ENCODE measurements at regions not wholly inside any gene's neighbourhood (a gene's known extent, or its start where the extent isn't known, plus 50 kb on each side); places are given as distances from the start of the nearest gene placed in this dataset.

DNA sequence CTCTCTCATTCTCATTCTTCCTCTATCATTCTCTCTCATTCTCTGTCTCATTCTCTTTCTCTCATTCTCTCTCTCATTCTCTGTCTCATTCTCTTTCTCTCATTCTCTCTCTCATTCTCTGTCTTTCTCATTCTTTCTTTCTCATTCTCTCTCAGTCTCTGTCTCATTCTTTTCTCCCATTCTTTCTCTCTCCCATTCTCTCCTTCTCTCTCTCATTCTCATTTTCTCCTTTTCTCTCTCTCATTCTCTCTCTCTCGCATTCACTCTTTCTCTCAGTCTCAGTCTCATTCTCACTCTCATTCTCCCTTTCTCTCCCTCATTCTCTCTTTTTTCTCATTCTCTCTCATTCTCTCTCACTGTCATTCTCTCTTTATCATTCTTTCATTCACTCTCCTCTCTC, 152.0 kb upstream of the UQCRFS1 start:
- TF ChIP-seq, protein P1, sequence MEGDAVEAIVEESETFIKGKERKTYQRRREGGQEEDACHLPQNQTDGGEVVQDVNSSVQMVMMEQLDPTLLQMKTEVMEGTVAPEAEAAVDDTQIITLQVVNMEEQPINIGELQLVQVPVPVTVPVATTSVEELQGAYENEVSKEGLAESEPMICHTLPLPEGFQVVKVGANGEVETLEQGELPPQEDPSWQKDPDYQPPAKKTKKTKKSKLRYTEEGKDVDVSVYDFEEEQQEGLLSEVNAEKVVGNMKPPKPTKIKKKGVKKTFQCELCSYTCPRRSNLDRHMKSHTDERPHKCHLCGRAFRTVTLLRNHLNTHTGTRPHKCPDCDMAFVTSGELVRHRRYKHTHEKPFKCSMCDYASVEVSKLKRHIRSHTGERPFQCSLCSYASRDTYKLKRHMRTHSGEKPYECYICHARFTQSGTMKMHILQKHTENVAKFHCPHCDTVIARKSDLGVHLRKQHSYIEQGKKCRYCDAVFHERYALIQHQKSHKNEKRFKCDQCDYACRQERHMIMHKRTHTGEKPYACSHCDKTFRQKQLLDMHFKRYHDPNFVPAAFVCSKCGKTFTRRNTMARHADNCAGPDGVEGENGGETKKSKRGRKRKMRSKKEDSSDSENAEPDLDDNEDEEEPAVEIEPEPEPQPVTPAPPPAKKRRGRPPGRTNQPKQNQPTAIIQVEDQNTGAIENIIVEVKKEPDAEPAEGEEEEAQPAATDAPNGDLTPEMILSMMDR (IDR thresholded peaks at IDR 0.05; ENCODE audit: insufficient read depth, low read length), result no peak
- TF ChIP-seq POLR2AphosphoS5 (IDR thresholded peaks at IDR 0.05; ENCODE audit: low read depth) (no peak), SPI1 (IDR thresholded peaks at IDR 0.05; ENCODE audit: borderline replicate concordance, low read depth) (no peak), GABPA (IDR thresholded peaks at IDR 0.05; ENCODE audit: low read depth) (no peak)
- TF ChIP-seq, protein P2, sequence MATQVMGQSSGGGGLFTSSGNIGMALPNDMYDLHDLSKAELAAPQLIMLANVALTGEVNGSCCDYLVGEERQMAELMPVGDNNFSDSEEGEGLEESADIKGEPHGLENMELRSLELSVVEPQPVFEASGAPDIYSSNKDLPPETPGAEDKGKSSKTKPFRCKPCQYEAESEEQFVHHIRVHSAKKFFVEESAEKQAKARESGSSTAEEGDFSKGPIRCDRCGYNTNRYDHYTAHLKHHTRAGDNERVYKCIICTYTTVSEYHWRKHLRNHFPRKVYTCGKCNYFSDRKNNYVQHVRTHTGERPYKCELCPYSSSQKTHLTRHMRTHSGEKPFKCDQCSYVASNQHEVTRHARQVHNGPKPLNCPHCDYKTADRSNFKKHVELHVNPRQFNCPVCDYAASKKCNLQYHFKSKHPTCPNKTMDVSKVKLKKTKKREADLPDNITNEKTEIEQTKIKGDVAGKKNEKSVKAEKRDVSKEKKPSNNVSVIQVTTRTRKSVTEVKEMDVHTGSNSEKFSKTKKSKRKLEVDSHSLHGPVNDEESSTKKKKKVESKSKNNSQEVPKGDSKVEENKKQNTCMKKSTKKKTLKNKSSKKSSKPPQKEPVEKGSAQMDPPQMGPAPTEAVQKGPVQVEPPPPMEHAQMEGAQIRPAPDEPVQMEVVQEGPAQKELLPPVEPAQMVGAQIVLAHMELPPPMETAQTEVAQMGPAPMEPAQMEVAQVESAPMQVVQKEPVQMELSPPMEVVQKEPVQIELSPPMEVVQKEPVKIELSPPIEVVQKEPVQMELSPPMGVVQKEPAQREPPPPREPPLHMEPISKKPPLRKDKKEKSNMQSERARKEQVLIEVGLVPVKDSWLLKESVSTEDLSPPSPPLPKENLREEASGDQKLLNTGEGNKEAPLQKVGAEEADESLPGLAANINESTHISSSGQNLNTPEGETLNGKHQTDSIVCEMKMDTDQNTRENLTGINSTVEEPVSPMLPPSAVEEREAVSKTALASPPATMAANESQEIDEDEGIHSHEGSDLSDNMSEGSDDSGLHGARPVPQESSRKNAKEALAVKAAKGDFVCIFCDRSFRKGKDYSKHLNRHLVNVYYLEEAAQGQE (IDR thresholded peaks at IDR 0.05; ENCODE audit: insufficient replicate concordance, low read depth), result no peak

All from HL-60 (cell line).